ENCODE measurements at regions not wholly inside any gene's neighbourhood (a gene's known extent, or its start where the extent isn't known, plus 50 kb on each side); places are given as distances from the start of the nearest gene placed in this dataset.

GRCh38 chr12:42957561-42958290 is 368.2 kb upstream of the PRICKLE1 start:
- TF ChIP-seq CTCF (IDR thresholded peaks at IDR 0.05; ENCODE audit: low read depth, low read length) (no peak), MAX (IDR thresholded peaks at IDR 0.05; ENCODE audit: low read depth, low read length) (no peak)
